ENCODE measurements at regions not wholly inside any gene's neighbourhood (a gene's known extent, or its start where the extent isn't known, plus 50 kb on each side); places are given as distances from the start of the nearest gene placed in this dataset.

DNA sequence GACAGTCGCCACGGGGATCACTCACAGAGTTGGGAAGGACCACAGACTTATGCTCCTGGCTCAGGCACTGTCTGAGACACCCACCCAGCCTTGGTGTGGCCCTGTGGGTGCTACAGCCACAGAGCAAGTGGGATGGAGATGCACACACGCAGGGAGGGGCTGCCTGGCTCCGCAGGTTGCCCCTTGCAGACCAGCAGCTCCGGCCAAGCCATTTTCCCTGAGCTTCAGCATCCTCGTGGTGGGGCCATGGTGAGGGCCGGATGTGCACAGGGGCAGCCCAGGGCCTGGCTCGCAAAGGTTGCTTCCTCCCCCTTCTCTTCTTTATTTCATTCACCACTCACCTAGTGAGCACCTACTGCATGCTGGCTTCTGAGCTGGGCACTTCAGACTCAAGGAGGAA is 55.4 kb upstream of the GRIP2 start:
- TF ChIP-seq CTCF (conservative IDR thresholded peaks at IDR 0.05 in 1 of 2, IDR thresholded peaks at IDR 0.05 in 1 of 2; ENCODE audit: extremely low read depth in 1 of 2, insufficient read depth in 1 of 2, low read depth in 1 of 2, low read length in 2 of 2): no peak
- no peak for TF ChIP-seq EZH2 (IDR thresholded peaks at IDR 0.05; ENCODE audit: borderline replicate concordance, low read length)
